HEK293T (cell line): ENCODE measurements at regions not wholly inside any gene's neighbourhood (a gene's known extent, or its start where the extent isn't known, plus 50 kb on each side); places are given as distances from the start of the nearest gene placed in this dataset.
"Not testable (repeated sequence)": the region's sequence is repeated elsewhere in the genome, so short reads cannot be mapped to it uniquely, and the experiment has no call there.

Experiments used
- CTCF ChIA-PET: fragments of 350-600 bp; formaldehyde crosslinking; extraction: SDS; loops from one replicate; lab custom pipeline; 2021; ENCODE audit warnings: antibody characterized with exemption, inconsistent platforms; lab: Yijun Ruan, JAX
- POLR2A ChIA-PET: fragments of 350-600 bp; formaldehyde crosslinking; extraction: SDS; loops from one replicate; lab custom pipeline; 2020; ENCODE audit warnings: antibody characterized with exemption, inconsistent platforms; lab: Yijun Ruan, JAX
- DNase-seq: peaks from one replicate; pipeline ENCODE4 v3.0.0; 2012; ENCODE audit warnings: mixed read lengths; ENCODE audit errors: extremely low spot score
- ARNT ChIP-seq: fragments of 450-650 bp; IDR thresholded peaks from 2 replicates; pipeline ENCODE4 v1.6.1; 2017; ENCODE audit warnings: mild to moderate bottlenecking
- BHLHE40 ChIP-seq: fragments of 450-650 bp; IDR thresholded peaks from 2 replicates; pipeline ENCODE4 v1.6.1; 2016; ENCODE audit warnings: mild to moderate bottlenecking, moderate library complexity, borderline replicate concordance
- CTBP1 ChIP-seq: fragments of 450-650 bp; IDR thresholded peaks from 2 replicates; pipeline ENCODE4 v1.6.1; 2016; ENCODE audit warnings: borderline replicate concordance
- ELF4 ChIP-seq: fragments of 450-650 bp; IDR thresholded peaks from 2 replicates; pipeline ENCODE4 v1.6.1; 2017; ENCODE audit warnings: antibody characterized with exemption
- FOXA1 ChIP-seq: fragments of 450-650 bp; IDR thresholded peaks from 2 replicates; pipeline ENCODE4 v1.6.1; 2016; ENCODE audit warnings: mild to moderate bottlenecking
- FOXK2 ChIP-seq: fragments of 450-650 bp; IDR thresholded peaks from 2 replicates; pipeline ENCODE4 v1.6.1; 2016; ENCODE audit warnings: mild to moderate bottlenecking
- FOXM1 ChIP-seq: fragments of 450-650 bp; IDR thresholded peaks from 2 replicates; pipeline ENCODE4 v1.6.1; 2017; ENCODE audit warnings: mild to moderate bottlenecking, borderline replicate concordance
- HDGF ChIP-seq: fragments of 450-650 bp; IDR thresholded peaks from 2 replicates; pipeline ENCODE4 v1.6.1; 2017; ENCODE audit warnings: antibody characterized with exemption, borderline replicate concordance
- L3MBTL2 ChIP-seq: fragments of 450-650 bp; conservative IDR thresholded peaks from 2 replicates; pipeline ENCODE4 v1.6.1; 2016; ENCODE audit warnings: mild to moderate bottlenecking
- LEF1 ChIP-seq: fragments of 450-650 bp; IDR thresholded peaks from 2 replicates; pipeline ENCODE4 v1.6.1; 2017; ENCODE audit warnings: mild to moderate bottlenecking, borderline replicate concordance
- NFRKB ChIP-seq: fragments of 450-650 bp; IDR thresholded peaks from 2 replicates; pipeline ENCODE4 v1.6.1; 2016; ENCODE audit warnings: mild to moderate bottlenecking, moderate library complexity
- SP1 ChIP-seq: fragments of 450-650 bp; IDR thresholded peaks from 2 replicates; pipeline ENCODE4 v1.6.1; 2017
- SUZ12 ChIP-seq: fragments of 450-650 bp; IDR thresholded peaks from 2 replicates; pipeline ENCODE4 v1.6.1; 2016; ENCODE audit warnings: mild to moderate bottlenecking
- TARDBP ChIP-seq: fragments of 450-650 bp; IDR thresholded peaks from 2 replicates; pipeline ENCODE4 v1.6.1; 2016
- ZNF384 ChIP-seq: fragments of 450-650 bp; IDR thresholded peaks from 2 replicates; pipeline ENCODE4 v1.6.1; 2016
- TF ChIP-seq, protein P1 (sequence below): fragments of 450-650 bp; IDR thresholded peaks from 2 replicates; pipeline ENCODE4 v1.6.1; 2016

DNA sequence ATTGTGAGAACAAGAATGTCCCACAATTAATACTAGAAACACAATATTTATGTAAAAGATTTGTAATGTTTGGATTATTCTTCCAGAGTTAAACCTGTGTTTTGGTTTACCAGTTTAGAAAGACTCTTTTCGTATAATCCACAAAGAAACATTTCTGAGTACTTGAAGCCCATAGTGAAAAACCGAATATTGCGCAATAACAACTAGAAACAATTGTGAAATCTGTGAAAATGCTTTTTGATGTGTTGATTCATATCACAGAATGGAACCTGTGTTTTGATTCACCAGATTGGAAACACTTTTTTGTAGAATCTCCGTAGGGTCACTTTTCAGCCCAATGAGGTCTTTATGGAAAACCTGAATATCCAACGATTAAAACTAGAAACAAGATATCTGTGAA is 386.2 kb downstream of the PRDM9 start:
- ChIA-PET POLR2A (no interaction called here), CTCF (no interaction called here)
- no peak for TF ChIP-seq BHLHE40
- no peak for TF ChIP-seq HDGF
- TF ChIP-seq SUZ12, result no peak
- TF ChIP-seq ARNT, result no peak
- no peak for TF ChIP-seq L3MBTL2
- no peak for TF ChIP-seq ELF4
- no peak for TF ChIP-seq FOXA1
- TF ChIP-seq NFRKB, result no peak
- TF ChIP-seq LEF1, result no peak
- TF ChIP-seq FOXK2, result no peak
- TF ChIP-seq CTBP1, result no peak
- TF ChIP-seq FOXM1, result no peak
- no peak for TF ChIP-seq SP1
- no peak for TF ChIP-seq TARDBP
- no peak for TF ChIP-seq ZNF384
- TF ChIP-seq, protein P1, sequence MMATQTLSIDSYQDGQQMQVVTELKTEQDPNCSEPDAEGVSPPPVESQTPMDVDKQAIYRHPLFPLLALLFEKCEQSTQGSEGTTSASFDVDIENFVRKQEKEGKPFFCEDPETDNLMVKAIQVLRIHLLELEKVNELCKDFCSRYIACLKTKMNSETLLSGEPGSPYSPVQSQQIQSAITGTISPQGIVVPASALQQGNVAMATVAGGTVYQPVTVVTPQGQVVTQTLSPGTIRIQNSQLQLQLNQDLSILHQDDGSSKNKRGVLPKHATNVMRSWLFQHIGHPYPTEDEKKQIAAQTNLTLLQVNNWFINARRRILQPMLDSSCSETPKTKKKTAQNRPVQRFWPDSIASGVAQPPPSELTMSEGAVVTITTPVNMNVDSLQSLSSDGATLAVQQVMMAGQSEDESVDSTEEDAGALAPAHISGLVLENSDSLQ, result no peak
- DNase-seq, result no peak

- DNase-seq, result no peak
- CTCF ChIA-PET, result no interaction called here
- POLR2A ChIA-PET, result no interaction called here
- TF ChIP-seq TARDBP (no peak), FOXK2 (no peak), BHLHE40 (no peak), HDGF (no peak), FOXM1 (no peak), LEF1 (no peak), ZNF384 (no peak), SP1 (no peak), L3MBTL2 (no peak), NFRKB (no peak), CTBP1 (no peak), ARNT (no peak), FOXA1 (no peak)
- TF ChIP-seq, protein P1, result no peak
Observed at GRCh38 chr5:23895614-23896013, 388.2 kb downstream of the PRDM9 start.

DNA sequence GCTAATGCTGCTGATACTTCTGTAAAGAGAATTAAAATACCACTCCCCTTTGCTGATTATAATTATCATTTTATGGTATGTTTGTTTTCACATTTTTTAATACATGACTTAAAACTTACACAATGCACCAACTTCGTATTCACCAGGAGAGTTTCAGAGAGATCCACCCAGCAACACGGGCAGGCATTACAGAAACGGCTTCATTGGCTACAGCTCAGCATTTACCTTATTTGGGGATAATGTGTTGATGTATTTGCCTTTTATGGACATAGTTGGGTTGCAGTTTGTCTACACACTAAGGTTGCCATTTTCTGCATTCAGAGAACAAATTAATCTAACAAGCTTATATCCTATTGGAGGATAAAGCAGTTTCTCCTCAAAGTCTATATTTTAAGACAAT is 423.6 kb downstream of the PRDM9 start:
- DNase-seq, result peak; percentile 3
- TF ChIP-seq ARNT (no peak), CTBP1 (no peak), ELF4 (no peak), L3MBTL2 (no peak), BHLHE40 (no peak), FOXK2 (no peak)
- CTCF ChIA-PET, result no interaction called here
- POLR2A ChIA-PET, result no interaction called here

DNA sequence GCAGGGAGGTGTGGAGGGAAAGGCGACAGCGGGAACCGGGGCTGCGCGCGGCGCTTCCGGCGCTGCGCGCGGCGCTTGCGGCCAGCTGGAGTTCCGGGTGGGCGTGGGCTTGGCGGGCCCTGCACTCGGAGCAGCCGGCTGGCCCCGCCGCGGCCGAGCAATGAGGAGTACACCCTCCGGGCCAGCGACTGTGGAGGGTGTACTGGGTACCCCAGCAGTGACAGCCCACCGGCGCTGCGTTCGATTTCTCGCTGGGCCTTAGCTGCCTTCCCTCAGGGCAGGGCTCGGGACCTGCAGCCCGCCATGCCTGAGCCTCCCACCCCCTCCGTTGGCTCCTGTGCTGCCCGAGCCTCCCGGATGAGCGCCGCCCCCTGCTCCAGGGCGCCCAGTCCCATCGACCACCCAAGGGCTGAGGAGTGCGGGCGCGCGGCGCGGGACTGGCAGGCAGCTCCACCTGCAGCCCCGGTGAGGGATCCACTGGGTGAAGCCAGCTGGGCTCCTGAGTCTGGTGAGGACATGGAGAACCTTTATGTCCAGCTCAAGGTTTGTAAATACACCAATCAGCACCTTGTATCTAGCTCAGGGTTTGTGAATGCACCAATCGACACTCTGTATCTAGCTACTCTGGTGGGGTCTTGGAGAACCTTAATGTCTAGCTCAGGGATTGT is 444.0 kb downstream of the PRDM9 start:
- CTCF ChIA-PET, POLR2A ChIA-PET, DNase-seq: not testable (repeated sequence)

- POLR2A ChIA-PET, result no interaction called here
- no peak for DNase-seq
- CTCF ChIA-PET, result no interaction called here
- TF ChIP-seq SP1 (no peak), ARNT (no peak), FOXA1 (no peak), CTBP1 (no peak), FOXM1 (no peak), ZNF384 (no peak), TARDBP (no peak), FOXK2 (no peak), LEF1 (no peak), SUZ12 (no peak), NFRKB (no peak), HDGF (no peak), BHLHE40 (no peak), L3MBTL2 (no peak), ELF4 (no peak)
- TF ChIP-seq, protein P1, result no peak
Observed at GRCh38 chr5:23963449-23963848, 456.0 kb downstream of the PRDM9 start.

- ChIA-PET CTCF (no interaction called here), POLR2A (no interaction called here)
- DNase-seq, result no peak
- TF ChIP-seq NFRKB (no peak), SP1 (no peak), TARDBP (no peak), LEF1 (no peak), CTBP1 (no peak), ZNF384 (no peak), FOXM1 (no peak), BHLHE40 (no peak), FOXA1 (no peak), ARNT (no peak)
- TF ChIP-seq, protein P1, result no peak
Observed at GRCh38 chr5:23977365-23977764, 470.0 kb downstream of the PRDM9 start.
